ENCODE measurements at regions not wholly inside any gene's neighbourhood (a gene's known extent, or its start where the extent isn't known, plus 50 kb on each side); places are given as distances from the start of the nearest gene placed in this dataset.
"Not testable (repeated sequence)": the region's sequence is repeated elsewhere in the genome, so short reads cannot be mapped to it uniquely, and the experiment has no call there.

DNA sequence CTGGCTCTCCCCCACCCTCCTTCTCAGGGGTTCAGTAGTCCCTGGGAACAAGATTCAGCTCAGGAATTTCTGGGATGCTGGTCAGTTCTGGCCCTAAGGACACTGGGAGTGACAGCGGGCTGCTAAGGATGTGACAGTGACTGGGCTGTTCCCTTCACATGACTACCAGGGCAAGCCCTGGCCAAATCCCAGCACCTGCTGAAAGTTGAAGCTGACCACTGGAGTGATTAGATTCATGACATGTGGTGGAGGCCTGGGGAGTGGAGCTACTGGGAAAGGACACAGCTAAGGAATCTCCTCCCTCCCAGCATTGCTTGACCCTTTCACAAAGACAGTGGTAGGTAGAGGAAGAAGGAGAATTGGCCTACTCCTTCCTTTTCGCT is 204.9 kb downstream of the DAD1 start:
- DNase-seq, result no peak

DNA sequence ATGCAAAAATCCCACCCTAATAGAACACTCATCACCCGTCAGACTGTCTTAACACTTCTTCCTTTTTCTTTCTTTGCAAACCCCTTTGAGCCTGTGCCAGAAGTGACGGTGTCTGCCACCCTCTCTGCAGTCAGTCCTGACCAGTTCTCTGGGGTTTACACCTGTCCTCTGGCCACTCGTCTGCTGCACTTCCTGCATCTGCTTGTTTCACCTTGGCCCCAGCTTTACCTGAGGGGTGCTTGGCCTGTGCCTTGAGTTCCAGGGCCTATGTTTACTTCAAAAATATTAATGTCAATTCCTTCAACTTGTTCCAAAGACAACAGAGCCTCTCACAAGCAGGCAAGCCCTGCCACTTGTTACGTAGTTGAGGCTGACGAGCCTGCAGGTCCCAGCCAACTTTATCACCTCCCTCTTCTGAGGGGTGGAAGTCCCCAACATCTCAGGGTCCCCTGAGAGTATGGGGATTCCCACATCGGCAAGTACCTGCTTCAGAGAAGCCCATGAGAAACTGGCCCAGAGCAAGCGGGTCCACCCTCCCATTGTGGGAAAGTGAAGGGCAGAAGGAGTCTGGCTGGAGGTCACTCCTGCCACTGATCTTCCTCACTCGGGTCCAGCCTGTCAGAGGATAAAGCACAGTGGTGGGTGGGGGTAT is 205.4 kb downstream of the DAD1 start:
- peak; percentile 4 for DNase-seq

DNA sequence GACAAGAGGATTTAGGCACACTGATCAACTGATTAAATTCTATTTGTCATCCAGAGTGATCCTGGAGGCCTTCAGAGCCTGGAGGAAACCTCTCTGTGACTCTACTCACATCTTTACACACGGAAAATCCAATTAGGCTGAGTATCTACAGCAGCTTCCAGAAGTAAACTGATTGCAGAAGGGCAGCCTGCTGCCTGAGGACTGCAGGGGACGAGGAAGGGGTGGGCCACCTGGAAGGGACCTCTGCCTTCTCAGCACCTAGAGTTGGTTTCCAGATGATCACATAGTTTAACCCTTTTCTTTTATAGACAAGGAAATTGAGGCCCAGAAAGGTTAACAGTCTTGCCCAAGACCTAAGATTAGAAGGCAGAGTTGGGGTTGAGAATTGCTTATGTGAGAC is 206.1 kb downstream of the DAD1 start:
- DNase-seq, result no peak

DNA sequence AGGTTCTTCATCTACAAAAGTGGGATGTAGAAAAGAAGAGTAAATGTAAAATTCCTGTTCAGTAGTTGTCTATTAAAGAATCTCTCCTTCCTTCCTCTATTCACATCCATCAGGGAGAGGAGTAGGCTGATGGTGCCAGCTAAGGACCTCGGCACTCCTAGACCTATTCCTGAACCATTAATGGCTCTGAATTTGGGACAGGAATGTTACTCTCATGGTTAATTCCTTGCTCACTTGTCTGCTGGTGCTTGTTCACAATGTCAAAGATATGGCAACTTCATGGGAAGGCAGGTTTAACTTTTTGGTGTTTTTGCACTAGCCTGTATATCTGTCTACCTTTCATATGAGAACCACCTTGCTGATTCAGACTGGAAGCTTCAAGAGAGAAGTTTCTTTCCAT is 206.6 kb downstream of the DAD1 start:
- DNase-seq, result no peak

DNA sequence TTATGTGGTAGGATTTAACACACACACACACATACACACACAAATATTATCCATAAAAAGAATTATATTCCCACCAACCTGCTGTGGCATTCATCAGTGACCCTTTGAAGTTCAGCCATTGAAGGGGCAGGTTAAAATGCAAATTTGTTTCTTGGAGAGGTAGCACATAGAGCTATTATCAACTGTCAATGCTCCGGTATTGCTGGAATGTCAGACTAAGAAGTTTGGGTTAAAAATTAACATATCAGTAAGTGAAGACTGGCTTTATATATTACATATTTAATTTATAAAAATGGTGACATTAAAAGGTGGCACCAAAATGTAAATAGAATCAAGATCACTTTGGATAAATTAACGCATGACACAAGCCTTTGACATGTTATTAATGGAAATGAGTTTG is 207.3 kb downstream of the DAD1 start:
- DNase-seq, result no peak

DNA sequence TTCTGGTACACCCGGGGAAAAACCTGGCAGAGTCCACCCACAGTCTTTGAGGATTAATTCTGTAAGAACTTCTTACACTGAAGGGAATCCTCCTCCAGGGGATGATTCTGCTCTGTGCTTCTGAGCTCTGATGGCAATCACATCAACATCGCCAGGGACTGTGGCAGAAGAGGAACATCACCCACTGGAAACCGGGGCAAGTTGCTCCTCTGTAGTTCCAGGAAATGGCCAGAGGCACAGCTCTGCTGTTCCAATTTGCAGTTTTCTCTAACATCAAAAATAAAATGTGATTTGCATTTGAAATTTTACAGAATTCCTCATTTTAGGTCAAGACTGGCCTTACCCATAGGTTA is 207.6 kb downstream of the DAD1 start:
- no peak for DNase-seq

DNA sequence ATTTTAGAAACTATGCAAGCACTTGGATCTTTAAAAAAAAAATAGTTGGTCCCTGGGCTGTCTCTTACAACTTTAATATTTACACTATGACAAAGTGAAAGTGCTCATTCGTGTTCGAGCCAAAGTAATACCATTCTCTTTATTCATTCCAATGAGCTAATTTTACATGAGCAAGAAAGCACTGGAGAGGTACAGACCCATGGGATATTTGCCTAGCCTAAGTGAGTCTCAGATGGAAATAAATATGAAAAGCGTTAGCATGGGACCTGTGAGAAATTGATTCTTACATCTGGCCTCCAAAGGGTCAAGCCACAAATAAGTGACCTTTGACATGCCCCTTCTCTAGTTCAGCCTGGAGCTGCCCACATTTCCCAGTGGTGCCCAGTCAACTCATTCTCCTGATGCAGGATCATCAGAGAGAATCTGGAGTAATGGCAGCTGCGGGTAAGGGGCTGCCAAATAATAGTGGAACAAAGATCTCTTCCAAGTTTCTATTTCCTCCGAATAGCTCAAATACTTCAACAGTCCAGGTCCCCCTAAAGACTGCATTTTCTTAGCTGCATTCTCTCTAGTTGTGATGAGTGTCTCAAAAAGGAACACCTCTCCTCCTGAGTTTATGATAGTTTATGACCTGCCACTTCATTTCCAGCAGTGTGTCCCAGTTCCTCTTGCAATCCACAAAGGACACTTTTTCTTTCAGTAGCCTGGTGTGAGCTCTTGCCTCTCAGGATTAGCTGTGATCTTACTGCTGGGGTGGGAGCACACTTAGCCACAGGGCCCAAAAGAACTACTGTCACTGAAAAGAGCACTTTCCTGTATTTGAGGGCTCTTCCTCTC is 208.2 kb downstream of the DAD1 start:
- no peak for DNase-seq

DNA sequence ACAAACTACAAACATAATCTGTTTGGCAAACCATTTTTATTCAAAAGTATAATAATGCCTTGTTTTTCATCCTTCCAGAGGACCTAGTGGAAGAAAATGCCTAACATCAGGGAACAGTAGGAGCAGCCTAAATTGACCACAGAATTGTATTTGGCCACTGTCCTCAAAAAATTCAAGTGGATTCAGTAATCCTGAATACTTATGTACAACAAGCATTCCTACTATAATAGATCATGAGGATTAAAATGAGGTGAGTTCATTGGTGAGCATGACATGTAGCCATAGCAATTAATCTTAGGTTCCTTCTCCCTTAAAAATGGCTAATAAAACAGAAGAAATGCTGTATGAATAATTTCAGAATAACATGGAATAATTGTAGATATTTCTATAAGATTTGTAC is 209.3 kb downstream of the DAD1 start:
- no peak for DNase-seq

DNA sequence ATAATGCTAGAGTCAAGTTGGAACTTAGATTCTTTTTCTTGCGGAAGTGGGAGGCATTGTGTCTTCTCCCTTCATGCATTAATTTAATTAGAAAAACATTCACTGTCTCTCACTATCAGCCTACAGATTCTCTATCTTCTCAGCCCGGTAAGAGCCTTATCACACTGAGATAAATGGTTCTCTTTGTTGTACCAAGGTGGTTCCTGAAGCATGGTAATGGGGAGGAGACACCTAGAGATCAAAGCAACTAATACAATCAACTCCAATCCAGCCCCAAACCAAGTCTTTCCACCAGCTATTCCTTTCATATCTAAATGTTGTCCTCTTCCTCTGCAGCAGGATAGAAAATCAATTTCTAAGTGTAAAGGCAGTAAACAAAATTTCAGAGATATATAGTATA is 210.8 kb downstream of the DAD1 start:
- DNase-seq, result no peak

DNA sequence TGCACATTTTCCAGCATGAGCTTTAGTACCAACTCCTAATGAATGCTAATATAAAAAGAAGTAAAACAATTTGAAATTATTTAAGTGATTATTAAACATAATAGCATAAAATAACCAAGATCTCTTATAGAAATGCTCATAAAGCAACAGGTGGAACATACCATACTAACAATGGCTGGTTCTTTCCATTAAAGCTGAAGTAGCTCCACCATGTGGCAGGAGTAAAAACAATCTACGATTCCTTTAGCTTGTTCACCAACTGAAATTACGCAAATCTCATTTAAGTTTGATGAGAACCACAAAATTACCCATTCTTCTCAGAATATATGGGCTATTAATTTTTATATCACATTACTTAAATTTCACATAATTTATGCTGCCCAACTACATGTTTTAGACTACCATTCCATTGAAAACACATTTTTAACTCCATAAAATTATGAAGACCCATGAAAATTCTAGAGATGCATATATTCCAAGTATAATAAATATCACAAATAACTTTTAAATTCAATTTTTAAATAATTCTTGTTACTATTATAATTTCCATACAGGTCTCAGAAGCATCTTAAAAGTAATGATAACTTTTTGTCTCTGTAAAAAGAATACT is 213.6 kb downstream of the DAD1 start:
- DNase-seq, result no peak

DNA sequence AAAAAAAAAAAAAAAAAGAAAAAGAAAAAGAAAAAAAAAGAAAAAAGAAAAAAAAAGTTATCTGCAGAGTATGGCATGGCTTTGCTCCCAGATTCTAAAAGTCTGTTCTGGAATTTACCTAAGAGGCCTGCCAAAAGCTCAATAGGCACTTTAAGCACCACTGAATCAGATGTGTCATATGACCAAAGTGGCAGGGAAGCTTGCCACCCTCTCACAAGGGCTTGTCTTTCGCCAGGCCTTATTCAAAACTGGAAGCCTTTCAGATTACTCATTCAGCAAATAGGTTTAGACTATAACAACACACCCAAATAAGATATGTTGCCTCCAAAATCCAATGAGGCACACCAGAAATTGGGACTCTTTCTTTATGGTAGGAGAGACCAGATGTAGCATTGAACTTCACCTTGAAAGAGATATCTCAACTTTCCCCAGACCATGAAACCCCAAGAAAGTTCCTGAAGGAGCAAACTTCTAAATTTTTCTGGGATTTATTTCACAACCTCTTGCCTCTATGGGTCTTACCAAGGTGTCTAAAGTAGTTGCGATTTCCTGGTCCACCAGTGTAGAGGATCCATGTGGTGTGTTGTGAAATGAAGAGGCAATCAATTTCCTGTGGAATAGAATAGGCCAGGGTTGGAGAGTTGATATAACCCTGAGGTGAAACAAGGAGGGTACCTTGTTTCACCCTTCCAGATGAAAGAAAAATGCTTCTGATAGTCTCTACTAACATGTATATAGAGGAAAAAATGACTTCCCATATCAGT is 218.8 kb downstream of the DAD1 start:
- DNase-seq, result no peak

DNA sequence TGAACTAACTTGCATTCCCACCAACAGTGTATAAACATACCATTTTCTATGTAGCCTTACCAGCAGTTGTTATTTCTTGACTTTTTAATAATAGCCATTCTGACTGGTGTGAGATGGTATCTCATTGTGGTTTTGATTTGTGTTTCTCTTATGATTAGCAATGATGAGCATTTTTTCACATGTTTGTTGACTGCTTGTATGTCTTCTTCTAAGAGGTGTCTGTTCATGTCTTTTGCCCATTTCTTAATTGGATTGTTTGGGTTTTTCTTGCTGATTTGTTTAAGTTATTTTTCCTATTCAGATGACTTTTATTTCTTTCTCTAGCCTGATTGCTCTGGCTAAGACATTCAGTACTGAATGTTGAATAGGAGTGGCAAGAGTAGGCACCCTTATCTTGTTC is 230.3 kb downstream of the DAD1 start:
- no peak for DNase-seq

DNA sequence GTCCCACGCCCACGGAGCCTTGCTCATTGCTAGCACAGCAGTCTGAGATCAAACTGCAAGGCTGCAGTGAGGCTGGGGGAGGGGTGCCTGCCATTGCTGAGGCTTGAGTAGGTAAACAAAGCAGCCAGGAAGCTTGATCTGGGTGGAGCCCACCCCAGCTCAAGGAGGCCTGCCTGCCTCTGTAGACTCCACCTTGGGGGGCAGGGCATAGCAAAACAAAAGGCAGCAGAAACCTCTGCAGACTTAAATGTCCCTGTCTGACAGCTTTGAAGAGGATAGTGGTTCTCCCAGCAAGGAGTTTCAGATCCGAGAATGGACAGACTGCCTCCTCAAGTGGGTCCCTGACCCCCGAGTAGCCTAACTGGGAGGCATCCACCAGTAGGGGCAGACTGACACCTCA is 239.7 kb downstream of the DAD1 start:
- not testable (repeated sequence) for DNase-seq

DNA sequence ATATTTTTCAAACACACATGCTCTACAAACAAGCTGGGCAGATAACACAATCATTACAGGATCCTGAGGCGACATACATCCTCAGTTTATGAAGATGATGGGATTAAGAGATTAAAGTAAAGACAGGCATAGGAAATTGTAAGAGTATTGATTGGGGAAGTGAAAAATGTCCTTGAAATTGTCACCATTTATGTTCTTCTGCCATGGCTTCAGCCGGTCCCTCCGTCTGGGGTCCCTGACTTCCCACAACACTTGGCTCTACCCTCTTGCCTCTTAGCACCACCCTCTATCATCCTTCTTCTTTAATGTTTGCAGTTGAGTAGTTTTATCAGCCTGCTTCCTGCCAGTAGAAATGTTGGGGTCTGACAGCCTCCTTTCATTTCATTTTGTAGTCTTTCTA is 244.4 kb downstream of the DAD1 start:
- DNase-seq, result no peak

DNA sequence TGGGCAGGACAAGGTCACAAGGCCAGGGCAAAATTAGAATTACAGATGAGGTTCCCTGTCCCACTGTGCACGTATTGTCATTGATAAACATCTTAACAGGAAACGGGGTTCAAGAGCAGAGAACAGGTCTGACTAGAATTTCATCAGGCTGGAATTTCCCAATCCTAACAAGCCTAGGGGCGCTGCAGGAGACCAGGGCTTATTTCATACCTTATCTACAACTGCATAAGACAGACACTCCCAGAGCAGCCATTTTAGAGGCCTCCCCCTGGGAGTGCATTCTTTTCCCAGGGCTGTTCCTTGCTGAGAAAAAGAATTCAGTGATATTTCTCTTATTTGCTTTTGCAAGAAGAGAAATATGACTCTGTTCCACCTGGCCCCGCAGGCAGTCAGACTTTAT is 244.8 kb downstream of the DAD1 start:
- DNase-seq, result not testable (repeated sequence)

DNA sequence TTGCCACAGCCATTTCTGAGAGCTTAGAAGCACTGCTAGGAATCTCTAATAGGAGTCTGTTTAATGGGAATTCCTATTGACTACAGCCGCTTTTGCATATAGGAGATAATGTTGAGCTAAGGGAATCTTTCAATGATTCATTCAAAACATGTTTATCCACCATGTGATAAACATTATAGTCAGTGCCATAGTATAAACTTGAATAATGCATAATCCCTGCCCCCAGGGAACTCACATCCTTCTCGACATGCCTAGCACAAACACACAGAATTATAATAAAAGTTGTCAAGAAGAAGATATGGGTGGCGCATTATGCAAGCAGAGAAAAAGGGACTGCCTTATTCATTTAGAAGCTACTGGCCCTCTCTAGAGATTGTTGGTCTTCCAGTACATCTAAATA is 248.0 kb downstream of the DAD1 start:
- no peak for DNase-seq

DNA sequence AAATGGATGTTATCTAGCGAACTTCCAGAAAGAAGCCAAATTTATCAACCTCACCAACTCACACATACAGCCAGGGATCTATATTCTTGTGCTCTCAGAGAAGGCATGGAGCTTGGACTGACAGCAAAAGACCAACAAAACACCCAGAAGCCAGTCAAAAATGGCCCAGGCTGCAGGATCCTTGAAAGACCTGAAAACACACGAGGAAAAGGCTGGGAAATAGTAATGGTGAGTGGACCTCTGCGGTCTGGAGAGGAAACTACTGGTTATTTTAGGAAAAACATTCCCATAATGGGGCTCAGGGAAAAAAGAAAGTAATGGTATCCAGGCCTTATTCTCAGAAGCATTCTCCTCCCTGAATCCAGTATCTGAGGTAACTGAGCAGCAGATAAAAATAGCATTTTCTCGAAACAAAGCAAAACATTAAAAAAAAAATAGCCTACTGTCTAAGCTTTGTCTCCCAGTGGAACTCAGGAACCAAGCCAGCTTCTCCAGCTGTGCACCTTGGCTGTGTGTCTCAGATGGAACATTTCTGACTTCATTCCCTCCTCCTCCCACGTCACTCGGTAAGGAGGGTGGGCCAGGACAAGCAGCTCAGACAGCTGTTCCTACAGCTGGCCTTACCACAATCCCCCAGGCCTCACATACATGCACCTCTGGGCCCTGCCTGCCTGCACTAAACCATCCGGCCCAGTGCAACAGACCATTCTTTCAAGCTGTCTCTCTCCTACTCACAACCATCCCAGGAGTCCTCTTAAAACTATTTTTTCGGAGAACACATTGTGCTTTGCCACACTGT is 249.9 kb downstream of the DAD1 start:
- DNase-seq, result no peak

DNA sequence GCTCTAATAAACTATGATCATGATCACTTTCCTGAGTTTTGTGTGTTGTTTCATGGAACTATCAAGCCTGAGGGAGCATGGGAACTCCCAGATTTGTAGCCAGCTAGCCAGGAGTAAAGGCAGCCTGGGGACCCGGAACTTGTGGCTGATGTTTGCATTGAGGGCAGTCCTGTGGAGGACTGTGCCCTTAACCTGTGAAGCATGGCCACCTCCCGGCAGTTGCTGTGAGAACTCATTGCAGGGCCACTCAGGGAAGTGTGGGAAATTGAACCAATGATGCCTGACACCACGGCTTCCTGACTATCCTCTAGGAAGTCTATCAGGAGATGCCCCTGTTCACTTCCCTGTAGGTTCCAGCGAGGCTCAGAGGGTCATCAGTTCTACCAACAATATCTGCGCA is 250.6 kb downstream of the DAD1 start:
- no peak for DNase-seq

DNA sequence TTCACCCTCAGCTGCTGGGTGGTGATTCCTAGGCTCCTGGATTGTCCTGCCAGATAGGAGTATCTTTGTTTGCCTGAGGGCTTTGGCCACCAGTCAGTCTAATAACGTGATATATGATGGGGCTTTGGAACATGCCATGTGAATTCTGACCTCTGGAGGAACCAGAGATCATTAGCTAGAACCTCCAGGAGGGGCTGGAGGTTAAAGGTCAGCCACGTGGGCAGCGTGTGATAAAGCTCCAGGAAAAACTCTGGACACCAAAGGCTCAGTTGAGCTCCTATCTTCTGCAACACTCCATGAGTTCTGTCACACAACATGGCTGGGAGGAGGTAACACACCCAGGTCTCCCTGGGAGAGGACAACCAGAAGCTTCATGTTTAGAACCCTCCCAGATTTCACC is 251.1 kb downstream of the DAD1 start:
- DNase-seq, result no peak

DNA sequence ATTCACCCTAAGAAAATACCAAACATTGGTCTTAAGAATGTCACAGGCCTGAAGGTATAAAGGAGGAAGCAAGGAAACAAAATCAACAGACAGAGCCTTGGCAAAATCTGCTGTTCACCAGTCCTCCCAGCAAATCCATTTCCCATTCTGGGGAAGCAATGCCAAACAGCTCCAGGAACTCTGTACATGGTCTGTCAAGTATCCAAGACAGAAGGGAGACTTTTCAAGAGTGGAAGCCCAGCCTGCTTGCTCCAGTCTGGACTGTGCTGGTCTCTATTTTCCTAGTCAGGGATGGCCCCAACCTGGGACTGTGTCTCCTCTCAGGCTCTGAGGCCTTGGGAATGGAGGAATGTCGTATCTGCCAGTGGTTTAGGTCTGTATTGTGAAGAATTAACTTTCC is 251.5 kb downstream of the DAD1 start:
- DNase-seq, result no peak

DNA sequence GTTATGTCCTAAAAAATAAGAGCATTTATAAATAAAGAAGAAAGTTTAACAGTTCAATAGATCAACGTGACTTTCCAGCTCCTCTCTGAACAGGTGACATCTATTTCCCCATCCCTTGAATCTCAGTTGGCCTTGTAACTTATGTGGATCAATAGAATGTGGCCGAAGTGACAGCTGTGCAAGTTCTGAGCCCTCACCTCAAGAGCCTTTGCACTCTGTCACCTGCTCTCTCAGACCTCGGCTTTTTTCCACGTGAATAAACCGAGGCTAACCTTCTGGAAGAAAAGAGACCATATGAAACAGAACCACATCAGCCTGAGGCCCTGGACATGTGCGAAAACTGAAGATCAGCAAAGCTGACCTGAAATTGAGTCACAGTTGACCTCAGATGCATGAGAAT is 253.0 kb downstream of the DAD1 start:
- DNase-seq, result no peak

DNA sequence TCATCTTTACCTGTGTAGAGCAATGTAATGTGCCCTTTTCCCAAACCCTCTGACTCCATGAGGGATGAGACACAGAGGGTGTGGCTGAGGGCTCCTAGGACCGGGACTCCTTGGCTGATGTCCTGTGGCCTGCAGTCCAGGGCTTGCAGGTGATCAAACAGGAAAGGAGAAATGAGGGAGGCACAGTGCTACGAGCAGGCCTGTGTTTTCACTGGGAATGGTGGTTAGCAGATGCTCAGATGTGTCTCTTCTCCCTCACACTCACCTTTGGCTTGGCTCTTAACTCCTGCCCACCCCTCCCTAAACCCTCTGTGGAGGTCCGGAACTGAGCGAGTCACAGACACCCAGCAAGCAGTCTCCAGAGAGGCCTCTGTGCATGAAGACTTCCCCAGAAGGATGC is 254.4 kb downstream of the DAD1 start:
- no peak for DNase-seq

DNA sequence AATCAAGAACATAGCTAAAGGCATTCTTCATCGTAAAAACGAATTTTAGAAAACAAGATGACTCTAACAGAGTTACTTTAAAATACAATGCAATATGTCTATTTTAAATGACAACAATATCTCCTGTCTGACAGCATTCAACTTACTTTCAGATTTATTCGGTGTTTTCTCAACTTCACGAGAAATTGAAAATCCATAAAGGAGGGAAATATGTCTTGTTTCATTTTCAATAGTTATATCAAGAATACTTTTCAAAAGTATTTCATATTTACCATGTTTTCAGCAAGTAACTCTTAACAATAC is 254.8 kb downstream of the DAD1 start:
- DNase-seq, result no peak
